Amniotic epithelial cell (primary cell): ENCODE measurements at regions not wholly inside any gene's neighbourhood (a gene's known extent, or its start where the extent isn't known, plus 50 kb on each side); places are given as distances from the start of the nearest gene placed in this dataset.

Experiments
- DNase-seq: peaks from one replicate; pipeline ENCODE4 v3.0.0-alpha.2; 2010; ENCODE audit warnings: low read depth

DNA sequence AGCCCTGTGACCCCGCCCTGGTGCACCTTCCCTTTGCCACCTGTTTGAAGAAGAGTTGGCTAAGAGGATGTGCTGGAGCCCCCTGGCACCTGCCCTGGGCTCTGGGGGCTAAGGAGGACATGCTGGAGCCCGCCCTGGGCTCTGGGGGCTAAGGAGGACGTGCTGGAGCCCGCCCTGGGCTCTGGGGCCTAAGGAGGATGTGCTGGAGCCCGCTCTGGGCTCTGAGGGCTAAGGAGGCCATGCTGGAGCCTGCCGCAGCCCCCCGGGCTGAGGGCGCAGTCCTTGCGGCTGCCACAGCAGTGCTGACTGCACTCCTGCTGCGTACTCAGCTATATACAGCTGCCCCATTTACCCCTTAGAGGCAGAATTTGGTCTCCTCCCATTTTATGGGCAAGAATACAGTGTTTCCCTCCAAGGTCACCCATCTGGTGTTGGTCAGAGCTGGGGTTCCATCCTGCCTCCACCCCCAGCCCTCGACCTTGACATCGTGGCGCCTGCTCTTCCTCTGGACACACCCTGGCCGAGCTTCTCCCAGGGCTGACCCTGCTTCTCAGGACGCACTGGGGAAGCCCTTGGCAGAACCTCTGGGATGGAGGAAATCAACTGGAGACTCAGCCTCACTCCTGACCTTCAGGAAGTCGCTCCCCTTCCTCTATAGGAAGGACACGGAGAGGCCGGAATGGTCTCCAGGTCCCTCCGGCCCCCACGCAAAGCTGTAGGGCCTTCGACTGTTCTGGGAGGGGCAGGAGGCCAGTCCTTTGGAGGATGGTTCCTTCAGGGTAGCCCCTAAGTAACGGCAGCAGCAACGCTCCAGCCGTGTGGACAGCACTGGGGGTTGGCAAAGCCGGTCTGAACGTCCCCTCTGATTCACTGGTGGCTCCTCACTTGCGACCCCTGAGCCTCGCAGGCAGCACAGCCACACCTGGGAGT, 65.0 kb upstream of the HPCAL1 start:
- DNase-seq, result no peak

DNA sequence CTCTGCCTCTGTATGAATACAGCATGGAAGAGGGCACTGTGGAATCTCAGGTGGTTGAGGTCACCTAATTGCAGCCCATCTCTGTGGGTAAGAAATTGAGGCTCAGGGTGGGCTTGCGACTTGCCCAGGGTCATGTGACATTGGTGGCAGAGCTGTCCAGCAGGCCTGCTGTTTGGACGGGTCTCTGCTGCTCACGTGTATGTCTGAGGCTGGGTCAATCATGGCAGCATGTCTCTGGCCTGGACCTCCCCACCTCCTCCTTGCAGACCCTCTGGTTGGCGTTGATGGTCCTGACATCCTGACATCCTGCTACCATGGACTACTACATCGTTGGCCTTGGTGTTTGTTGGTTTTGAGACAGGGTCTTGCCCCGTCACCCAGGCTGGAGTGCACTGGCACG, 64.3 kb upstream of the HPCAL1 start:
- no peak for DNase-seq

DNA sequence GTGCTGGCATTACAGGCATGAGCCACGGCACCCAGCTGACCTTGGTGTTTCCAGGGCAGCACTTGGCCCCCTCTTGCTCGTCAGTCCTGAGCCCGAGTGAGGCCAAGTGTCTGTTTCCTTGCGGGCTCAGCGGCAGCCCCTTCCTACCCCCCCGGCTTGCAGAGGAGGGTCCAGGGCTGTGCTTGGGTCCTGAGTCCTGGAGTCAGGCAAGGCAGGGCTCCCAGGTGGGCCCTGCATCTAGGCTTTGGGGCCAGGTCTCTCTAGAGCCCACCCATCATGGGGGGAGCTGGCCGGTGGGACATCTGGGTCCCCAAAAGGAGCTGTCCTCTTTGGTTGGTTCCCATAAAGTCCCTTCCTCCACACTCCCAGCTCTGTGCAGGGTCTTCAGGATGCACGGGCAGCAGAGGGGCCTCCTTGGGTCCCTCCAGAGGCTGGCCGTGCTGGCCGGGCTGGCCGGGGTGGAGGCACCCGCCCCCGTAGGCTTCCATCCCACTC, 63.7 kb upstream of the HPCAL1 start:
- no peak for DNase-seq

DNA sequence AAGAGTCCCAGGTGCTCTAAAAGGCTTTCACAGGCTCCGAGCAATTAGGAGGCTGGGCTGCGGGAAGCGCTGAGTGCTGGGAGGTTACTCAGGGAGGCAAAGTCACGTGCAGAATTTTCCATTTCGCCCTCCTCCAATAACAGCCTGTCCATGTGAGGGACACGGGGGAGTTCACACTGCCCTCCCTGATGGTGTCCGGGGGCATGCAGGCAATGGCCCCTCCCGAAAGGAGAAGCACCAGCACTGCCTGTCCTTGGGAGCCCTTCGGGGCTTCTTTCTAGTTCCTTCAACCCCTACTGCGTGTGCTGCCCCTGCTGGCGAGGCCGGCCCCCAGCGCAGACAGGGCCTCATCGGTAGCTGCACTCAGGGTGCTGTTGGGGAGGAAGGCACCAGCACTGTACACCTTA, 63.1 kb upstream of the HPCAL1 start:
- DNase-seq, result no peak

DNA sequence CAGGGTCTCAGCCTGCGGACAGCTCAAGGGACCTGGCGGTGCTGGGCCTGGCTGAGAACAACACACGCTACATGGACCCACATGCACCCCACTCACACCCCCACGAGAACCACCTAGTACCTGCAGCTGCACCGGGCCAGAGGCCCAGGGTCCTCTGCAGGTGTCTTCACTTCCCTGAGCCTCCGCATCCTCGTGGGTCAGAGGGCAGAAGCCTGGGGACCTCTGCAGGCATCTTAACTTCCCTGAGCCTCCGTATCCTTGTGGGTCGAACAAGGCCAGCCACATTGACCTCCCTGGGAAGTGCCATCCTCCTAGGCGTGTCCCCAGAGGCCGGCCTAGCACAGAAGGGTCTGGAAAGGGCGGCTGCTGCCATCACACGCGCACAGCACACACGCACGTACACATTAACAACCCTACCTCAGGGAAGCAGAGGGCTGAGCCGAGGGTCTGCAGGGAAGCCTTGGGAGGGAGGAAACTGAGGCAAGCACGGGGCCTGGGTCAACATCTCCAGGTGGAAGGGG, 62.5 kb upstream of the HPCAL1 start:
- DNase-seq, result no peak

DNA sequence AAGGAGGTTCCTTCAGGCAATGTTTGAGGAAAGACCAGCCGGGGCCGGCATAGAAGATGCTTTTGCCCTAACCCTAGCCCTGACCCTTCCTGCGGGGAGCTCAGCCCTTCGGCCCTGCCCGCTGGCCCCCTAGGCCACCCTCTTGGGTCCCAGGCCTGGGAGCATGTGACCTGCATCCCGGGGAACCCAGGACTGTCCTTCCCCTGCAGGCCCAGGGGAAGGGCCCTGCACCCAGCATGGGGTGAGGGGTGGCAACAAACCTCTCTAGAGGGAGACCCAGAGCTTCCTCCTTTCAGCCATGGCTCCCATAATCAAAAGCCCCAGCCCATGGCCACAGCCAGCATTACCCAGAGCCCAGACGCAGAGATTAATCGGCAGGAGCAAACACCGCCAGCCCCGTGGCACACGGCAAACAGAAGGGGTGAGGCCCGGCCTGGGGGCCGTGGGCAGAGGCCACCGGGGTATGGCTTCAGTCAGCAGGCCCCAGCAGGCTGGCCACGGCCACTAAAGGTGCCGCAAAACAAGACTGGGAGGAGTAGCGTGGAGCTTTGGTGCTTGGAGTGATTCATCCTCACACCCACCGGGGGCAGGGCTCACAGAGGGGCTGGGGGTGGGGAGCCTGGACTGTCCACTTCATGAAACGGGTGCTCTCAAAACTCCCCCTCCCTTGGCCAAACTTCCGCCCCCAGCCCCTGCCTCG, 61.6 kb upstream of the HPCAL1 start:
- DNase-seq, result no peak

DNA sequence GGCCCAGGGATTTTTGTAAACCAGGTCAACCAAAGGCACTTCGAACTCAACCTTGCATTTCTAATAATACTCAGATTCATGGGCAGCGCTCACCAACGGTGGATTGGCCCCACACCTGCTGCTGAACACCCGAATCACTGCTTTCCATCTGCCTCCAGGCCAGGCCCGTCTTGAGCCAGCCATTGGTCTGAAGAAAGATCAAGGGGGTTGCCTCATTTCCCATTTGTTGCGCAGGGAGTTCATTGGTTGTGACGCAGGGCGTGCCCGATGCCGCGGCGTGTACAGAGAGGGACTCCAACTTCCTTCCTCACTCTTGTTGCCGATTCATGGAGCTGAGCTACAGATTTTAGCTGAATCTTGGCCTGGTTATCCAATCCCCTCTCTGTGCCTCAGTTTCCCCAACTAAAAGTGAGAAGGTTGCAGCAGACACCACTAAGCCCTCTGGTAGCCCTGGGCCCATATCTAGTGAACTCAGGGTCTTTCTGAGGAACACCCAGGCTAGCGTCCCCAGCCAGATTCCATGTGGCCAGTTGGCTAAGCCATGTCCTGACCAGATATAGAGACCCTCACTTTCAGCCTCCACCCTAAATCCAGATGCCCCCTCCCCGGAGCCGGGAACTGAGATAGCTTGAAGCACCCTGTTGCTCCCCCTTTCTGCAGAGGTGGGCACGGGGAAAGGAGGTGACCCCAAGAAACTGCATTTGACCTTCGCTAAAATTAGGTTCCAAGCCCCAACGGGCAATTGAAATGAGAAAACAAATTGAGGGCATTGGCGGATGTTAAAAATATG, 60.9 kb upstream of the HPCAL1 start:
- DNase-seq, result no peak

DNA sequence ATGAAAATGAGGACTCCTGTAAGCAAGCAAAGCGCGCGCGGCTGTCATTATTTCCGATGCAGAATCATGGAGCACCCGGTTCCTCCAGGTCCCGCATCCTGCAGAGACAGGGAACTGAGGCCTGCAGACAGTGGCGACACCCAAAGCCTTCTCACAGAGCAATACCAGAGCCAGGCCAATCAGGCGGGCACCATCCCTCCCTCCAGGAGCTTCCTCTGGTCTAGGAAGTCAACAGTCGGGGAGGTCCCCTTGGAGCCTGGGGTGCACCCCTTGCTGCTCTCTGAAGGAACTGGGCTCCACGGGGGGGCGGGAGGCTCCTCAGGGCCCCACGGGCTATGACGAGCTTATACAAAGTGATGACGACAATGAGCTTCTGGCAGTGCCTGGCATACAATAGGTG, 60.3 kb upstream of the HPCAL1 start:
- DNase-seq, result no peak

DNA sequence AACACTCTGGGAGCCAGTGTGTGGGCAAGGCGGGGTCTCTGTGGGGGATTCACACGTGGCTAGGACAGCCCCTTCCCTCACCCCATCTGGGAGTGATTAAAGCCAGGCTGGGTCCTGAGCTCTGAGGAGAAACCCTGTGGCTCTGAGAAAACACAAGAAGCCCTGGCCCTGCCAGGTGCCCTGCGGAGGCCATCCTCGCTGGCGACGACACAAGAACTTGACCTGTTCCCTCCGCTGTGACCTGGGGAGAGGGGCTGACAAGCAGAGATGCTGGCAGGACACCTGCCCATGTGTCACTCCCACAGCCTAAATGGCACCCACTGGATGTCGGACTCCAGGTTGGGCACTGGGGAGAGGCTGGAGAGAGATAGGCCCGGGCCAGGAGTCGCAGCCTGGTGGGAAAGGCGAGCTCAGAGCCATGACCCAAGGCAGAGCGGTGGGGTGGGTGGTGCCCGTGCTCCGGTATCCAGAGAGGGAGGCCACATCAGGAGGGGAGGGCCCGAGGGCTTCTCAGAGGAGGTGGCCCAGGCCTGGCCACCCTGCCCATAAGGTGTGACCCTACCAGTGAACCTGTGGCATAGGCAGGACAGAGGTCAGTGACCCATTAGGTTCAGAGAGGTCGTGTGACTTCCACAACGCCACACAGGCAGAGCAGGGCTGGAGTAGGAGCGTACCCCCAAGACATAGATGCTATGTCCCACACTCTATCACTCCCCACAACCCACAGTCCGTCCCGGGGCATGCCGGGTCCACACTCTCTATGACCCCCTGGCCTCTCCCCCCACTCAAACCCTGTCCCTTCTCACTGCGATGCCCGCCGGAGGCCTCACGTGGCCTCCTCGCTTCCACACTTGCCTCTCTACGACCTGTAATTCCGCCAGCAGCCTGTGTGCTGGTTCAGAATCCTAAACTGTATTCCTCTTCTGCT, 59.4 kb upstream of the HPCAL1 start:
- DNase-seq, result no peak

DNA sequence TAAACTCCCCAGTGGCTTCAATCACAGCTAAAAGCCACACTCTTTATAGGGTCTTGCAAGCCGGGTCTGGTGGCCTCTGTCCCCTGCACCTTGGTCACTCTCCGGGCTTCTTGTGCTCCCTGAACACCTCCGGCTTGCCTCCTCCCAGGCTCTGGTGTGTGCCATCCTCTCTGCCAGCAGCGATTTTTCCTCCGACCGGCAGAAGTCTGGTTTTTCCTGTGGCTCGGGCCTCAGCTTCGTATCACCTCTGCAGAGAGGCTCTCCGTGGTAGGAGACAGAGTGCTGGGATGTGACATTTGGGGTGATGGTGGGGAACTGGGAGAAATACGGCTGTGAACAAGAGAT, 58.8 kb upstream of the HPCAL1 start:
- no peak for DNase-seq

DNA sequence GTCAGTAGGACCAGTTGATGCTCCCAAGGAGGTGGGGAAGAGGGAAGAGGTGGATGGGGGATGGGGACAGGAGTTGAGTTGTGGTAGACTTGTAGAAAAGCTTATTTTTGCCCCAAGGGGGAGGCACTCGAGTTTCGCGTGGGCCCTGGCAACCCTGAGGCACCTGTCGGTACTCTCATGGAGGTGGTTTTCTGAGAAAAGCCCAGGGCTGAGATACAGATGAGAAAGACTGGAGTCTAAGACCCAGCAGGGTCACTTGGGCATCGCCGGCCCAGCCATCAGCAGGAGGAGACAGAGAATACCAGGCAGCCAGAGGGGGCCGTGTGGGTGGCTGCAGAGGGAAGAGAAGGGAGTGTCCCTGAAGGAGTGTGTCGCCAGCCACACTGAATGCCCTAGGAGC, 57.7 kb upstream of the HPCAL1 start:
- DNase-seq, result no peak

DNA sequence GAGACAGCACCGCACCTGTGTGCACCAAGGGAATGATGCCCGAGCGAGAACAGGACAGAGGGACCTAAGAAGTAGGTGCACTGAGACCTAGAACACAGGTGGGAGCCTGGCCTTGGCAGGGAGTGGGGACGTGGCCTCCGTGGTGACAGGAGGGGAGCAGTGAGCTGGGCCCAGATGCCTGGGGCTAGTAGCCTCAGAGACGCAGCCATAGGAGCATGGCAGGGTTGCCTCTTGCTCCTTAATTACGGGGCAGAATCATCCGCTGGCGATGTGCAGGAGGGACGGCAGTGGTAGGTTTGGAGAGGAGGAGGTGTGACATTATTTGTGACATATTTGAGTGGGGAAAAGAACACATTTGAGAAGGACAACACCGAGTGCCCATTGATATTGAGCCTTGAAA, 57.0 kb upstream of the HPCAL1 start:
- DNase-seq, result no peak

DNA sequence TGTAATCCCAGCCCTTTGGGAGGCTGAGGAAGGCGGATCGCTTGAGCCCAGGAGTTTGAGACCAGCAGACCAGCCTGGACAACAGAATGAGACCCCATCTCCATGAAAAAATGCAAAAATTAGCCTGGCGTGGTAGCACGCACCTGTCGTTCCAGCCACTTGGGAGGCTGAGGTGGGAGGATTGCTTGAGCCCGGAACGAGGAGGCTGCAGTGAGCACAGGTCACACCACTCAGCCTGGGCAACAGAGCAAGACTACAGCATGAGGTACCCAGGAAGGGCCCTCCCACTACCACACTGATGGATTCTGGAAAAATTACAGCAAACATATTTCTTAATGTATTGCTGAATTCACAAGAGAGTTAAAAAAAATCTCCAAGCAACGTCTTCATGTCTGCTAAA, 56.3 kb upstream of the HPCAL1 start:
- DNase-seq, result no peak

DNA sequence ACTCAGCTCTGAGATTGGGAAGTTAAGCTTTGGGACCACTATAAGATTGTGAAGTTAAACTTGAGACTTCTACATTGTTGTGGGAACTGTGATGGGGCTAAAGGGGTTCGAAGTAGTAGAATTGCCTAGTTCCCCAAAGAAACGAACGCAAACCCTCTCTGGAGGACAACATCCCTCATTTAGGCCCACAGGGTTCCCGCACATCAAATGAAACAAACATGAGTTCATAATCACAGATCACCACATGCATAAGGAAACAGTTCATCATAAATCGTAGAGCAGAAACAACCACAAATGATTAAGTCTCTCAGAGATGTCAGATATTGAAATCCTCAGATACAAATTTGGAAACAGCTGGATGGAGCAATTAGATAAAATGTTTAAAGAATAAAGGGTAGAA, 55.9 kb upstream of the HPCAL1 start:
- peak; percentile 22 for DNase-seq

DNA sequence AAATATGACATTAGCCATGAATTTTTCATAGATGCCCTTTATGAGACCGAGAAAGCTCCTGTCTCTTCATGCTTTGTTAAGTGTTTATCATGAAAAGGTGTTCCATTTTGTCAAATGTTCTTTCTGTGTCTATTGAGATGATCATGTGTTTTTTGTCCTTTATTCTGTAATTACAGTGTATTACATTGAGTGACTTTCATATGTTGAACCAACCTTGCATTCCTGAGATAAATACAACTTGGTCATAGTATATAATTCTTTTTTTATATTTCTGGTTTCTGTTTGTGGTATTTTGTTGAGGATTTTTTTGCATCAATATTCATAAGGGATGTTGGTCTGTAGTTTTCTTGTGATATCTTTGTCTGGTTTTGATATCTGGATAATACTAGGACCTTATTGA, 52.9 kb upstream of the HPCAL1 start:
- DNase-seq, result no peak

DNA sequence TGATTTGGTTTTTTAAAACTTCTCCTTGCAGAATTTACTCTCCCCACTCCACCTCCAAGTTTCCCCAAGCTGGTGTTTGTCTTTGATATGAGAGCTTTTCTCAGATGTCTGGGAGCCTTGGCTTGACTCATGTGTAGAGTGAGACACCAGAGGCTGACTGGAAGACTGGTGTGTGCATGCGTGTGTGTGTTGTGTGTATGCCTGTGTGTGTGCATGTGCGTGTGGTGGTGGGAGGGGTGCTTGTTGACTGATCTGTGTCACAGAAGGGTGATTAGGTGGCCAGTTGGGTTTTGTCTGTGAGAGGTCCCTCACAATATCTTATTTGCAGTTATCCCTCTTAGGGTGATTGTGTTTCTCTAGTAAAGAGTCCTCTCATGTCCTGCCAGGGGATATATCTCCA, 50.5 kb upstream of the HPCAL1 start:
- no peak for DNase-seq

DNA sequence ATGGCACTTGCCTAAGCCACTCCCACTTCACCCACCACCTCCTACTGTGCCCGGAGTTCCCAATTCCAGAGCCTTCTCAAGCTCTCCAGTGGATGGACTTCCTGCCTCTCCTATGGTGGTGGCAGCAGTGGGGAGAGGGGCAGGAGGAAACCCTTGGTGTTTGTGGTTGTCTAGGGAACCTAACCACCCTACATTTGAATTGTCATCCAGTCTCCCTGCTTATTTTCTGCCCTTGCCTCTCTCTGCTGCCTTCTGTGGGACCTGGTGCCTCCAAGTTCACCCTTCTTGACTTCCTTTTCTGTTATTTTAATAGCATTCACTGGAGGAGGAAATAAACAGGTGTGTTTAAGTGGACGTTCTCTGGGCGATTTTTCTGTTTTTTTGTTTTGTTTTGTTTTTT, 50.0 kb upstream of the HPCAL1 start:
- DNase-seq, result no peak
